ENCODE measurements at regions not wholly inside any gene's neighbourhood (a gene's known extent, or its start where the extent isn't known, plus 50 kb on each side); places are given as distances from the start of the nearest gene placed in this dataset.
A peak's percentile ranks its signal among the peaks of the same experiment; 100 is the strongest.

DNA sequence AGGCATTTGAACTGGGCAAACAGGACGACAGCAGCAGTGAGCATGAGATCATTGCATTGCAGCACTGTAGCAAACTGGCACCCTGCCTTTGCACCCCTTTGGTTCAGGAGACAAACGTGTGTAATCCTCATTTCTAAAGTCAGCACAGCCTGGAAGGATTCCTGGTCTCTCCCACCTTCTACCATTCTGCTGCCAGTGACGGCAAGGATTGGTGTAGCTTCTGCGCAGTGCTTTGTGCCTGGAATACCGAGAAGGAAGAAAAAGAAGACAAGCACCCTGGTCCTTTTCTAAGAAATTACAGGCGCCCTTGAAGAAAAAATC lies 805.3 kb downstream of the USP25 start:
- peak; percentile 93 to 96 for DNase-seq (ENCODE audit: low read depth in 2 of 2)
- TF ChIP-seq, protein P1, sequence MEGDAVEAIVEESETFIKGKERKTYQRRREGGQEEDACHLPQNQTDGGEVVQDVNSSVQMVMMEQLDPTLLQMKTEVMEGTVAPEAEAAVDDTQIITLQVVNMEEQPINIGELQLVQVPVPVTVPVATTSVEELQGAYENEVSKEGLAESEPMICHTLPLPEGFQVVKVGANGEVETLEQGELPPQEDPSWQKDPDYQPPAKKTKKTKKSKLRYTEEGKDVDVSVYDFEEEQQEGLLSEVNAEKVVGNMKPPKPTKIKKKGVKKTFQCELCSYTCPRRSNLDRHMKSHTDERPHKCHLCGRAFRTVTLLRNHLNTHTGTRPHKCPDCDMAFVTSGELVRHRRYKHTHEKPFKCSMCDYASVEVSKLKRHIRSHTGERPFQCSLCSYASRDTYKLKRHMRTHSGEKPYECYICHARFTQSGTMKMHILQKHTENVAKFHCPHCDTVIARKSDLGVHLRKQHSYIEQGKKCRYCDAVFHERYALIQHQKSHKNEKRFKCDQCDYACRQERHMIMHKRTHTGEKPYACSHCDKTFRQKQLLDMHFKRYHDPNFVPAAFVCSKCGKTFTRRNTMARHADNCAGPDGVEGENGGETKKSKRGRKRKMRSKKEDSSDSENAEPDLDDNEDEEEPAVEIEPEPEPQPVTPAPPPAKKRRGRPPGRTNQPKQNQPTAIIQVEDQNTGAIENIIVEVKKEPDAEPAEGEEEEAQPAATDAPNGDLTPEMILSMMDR (IDR thresholded peaks at IDR 0.05; ENCODE audit: low read depth, low read length) = no peak
- peak overlapping the region; percentile 6 to 49 for H3K4me3 ChIP-seq (replicated peaks in 1 of 2; ENCODE audit: low read depth in 2 of 2, low read length in 2 of 2)

DNA sequence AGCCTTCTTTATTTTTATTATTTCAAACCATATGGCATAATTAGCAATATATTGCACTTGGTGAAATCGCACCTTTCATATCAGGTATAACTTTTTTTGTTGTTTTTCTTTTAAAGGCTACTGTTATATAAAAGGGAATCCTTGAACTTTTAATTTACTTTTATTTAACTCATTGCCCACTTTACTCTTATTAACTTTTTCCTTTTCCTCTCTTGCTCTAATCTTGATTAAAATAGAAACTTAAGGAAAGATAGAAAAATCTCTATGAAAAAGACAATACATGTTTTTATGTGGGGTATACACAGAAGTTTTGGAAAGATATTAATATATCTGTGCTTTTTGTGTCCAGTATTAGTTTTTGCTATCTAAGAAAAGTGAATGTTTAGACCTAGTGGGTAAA lies 805.8 kb downstream of the USP25 start:
- TF ChIP-seq, protein P1 (IDR thresholded peaks at IDR 0.05; ENCODE audit: low read depth, low read length) = no peak
- no peak for DNase-seq (ENCODE audit: low read depth in 2 of 2)
- H3K4me3 ChIP-seq (replicated peaks in 1 of 2; ENCODE audit: low read depth in 2 of 2, low read length in 2 of 2) = peak overlapping the region; percentile 6 to 49

DNA sequence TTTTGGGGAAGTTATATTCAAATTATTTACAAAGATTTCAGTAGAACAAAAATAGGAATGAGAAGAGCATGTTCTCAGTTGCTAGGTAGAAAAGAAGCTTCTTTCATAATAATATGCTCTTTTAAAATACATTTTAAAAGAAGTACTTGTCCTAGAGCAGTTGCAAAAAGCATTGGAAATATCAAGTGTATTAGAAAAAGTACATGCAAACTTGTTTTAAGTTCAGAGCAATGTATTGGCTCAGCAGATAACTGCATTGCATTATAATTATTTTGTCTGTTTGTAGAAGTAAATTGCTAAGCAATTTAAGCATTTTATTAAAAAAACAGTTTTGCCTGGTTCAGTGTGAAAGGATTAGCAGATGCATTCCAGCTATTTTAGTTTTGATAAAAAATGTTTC lies 806.4 kb downstream of the USP25 start:
- peak overlapping the region in 1 of 2 donors; percentile 49 for H3K4me3 ChIP-seq (replicated peaks in 1 of 2; ENCODE audit: low read depth in 2 of 2, low read length in 2 of 2)
- no peak for DNase-seq (ENCODE audit: low read depth in 2 of 2)
- TF ChIP-seq, protein P1 (IDR thresholded peaks at IDR 0.05; ENCODE audit: low read depth, low read length) = no peak

DNA sequence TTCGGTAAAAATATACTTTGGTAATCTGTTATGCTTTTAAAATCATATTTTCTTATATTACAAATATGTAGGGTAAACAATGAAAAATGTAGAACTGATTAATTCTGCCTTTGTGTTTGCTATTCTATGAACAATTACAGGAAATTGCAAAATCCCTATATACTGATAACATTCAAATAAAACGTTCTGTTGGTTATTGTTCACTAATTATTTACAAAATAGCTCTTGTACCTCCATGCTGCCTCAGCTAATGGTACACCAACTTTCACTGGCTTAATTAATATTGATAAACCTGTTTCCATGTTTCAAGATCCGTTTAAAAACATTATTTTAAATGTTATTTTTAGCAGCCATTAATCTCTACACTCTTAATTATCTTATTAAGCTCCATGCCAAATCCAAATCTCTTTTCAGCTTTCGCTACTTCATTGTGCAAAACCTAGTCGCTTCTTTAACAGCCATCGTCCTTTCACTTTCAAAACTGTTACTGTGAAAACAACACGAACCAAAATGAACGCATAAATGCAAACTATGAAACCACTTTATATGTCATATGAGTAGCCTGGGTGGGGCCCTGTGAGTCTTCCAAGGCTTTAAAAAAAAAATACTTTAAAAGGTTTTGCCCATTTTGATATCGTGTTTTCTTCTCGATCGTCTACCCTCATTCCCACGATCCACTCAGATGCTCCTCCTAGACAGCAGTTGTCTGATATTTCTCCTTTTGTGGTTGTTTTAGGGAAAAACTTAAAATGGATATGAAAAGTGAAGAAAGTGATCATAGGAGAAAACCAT lies 807.1 kb downstream of the USP25 start:
- DNase-seq (ENCODE audit: low read depth in 2 of 2) = peak; percentile 58 to 68
- TF ChIP-seq, protein P1 (IDR thresholded peaks at IDR 0.05; ENCODE audit: low read depth, low read length) = no peak
- H3K4me3 ChIP-seq (replicated peaks in 1 of 2; ENCODE audit: low read depth in 2 of 2, low read length in 2 of 2) = peak overlapping the region; percentile 35 to 49

DNA sequence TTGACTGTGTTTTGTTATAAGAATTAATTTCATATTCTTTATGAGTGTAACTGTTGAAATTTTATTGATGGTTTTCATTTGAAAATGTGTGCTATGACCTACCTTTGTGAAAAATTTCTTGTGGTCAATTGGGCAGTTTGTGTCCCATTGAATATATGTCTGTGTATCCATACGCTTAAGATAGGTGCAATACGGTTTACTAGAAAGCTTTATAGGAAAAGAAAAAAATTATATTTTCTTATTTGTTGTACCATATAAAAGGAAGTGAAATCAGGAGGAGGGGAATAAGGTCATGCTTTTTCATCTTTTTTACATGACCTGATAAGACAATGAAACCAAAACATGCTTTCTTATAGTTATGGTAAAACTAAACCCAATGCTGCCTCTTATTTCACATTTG lies 807.7 kb downstream of the USP25 start:
- H3K4me3 ChIP-seq (replicated peaks in 1 of 2; ENCODE audit: low read depth in 2 of 2, low read length in 2 of 2) = peak overlapping the region in 1 of 2 donors; percentile 49

DNA sequence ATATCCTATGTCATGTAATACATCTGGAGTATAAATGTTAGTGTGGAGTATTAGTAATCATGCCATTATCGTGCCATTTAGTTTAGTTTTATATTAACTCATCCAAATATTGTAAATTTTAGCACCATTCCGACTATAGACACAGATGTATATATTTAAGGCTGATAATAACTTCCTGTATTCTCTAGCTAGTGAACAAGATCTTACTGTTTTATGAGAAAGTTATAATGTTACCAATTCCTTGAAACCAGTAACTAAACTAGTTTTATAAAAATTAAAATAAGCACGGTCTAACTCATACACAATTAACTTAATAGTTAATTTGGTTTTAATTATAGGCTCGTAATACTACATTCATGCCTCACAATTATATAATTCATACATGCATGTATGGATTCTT lies 808.6 kb downstream of the USP25 start:
- H3K4me3 ChIP-seq (replicated peaks in 1 of 2; ENCODE audit: low read depth in 2 of 2, low read length in 2 of 2) = peak overlapping the region in 1 of 2 donors; percentile 21
- TF ChIP-seq, protein P1 (IDR thresholded peaks at IDR 0.05; ENCODE audit: low read depth, low read length) = no peak
- no peak for DNase-seq (ENCODE audit: low read depth in 2 of 2)

More for the DNA sequence above, 807.7 kb downstream of the USP25 start:
- TF ChIP-seq, protein P1 (IDR thresholded peaks at IDR 0.05; ENCODE audit: low read depth, low read length) = no peak
- peak in 1 of 2 donors; percentile 38 for DNase-seq (ENCODE audit: low read depth in 2 of 2)
